ENCODE measurements at regions not wholly inside any gene's neighbourhood (a gene's known extent, or its start where the extent isn't known, plus 50 kb on each side); places are given as distances from the start of the nearest gene placed in this dataset.

- no peak for DNase-seq
- peak overlapping the region in 1 of 5 donors; percentile 72 for H3K27ac ChIP-seq
- H3K36me3 ChIP-seq = no peaks in the 10 kb centered on the region
- H3K9me3 ChIP-seq = peaks cover 10 to 22% (median 17%) of the 10 kb centered on the region in 4 donors
- whole genome bisulfite sequencing, 5 donors = 83 to 100% (median 93%) methylated on average over 1 of the region's 1 CpG
- H3K4me1 ChIP-seq = peaks cover 0 to 4% (median 0%) of the 10 kb centered on the region in 4 donors
- intact Hi-C loops (cut with DNase I; ENCODE audit: low total_unique reads) = no loop called here
- TF ChIP-seq POLR2A (IDR thresholded peaks at IDR 0.05) (no peak), EP300 (IDR thresholded peaks at IDR 0.05) (no peak), POLR2AphosphoS5 (IDR thresholded peaks at IDR 0.05) (no peak)
- TF ChIP-seq, protein P1, sequence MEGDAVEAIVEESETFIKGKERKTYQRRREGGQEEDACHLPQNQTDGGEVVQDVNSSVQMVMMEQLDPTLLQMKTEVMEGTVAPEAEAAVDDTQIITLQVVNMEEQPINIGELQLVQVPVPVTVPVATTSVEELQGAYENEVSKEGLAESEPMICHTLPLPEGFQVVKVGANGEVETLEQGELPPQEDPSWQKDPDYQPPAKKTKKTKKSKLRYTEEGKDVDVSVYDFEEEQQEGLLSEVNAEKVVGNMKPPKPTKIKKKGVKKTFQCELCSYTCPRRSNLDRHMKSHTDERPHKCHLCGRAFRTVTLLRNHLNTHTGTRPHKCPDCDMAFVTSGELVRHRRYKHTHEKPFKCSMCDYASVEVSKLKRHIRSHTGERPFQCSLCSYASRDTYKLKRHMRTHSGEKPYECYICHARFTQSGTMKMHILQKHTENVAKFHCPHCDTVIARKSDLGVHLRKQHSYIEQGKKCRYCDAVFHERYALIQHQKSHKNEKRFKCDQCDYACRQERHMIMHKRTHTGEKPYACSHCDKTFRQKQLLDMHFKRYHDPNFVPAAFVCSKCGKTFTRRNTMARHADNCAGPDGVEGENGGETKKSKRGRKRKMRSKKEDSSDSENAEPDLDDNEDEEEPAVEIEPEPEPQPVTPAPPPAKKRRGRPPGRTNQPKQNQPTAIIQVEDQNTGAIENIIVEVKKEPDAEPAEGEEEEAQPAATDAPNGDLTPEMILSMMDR (IDR thresholded peaks at IDR 0.05) = no peak
- H3K27me3 ChIP-seq = no peaks in the 10 kb centered on the region
- H3K4me3 ChIP-seq = no peak overlapping the region
Measured at GRCh38 chr1:177891809-177892208, 78.0 kb downstream of the SEC16B start.

DNA sequence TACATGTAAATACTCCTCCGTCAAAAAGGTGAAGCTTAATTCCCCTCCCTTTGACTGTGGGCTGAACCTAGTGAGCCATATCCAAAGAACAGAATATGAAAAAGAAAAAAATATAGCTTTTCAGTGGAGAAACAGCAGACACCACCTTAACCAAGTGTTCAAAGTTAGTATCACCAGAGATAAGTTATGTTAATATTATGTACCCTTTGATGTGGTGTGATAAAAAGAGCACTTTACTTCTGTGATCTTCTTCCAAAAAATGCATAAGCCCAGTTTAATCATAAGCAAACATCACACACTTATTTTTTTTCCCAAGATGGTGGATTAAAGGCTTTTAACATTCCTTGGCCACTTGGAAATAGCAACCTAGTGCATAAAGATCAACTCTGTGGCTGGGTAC is 79.4 kb downstream of the SEC16B start:
- TF ChIP-seq, protein P1 (IDR thresholded peaks at IDR 0.05) = no peak
- TF ChIP-seq POLR2AphosphoS5 (IDR thresholded peaks at IDR 0.05) = peak in 1 of 3 donors; percentile 25
- TF ChIP-seq EP300 (IDR thresholded peaks at IDR 0.05) = no peak
- intact Hi-C loops (cut with DNase I; ENCODE audit: low total_unique reads) = no loop called here
- WGBS, 5 donors = 7 to 44% (median 31%) methylated on average over 1 of the region's 1 CpG
- peaks cover 10 to 22% (median 17%) of the 10 kb centered on the region in 4 donors for H3K9me3 ChIP-seq
- H3K4me3 ChIP-seq = no peak overlapping the region
- H3K27me3 ChIP-seq = no peaks in the 10 kb centered on the region
- H3K4me1 ChIP-seq = no peaks in the 10 kb centered on the region
- no peak for DNase-seq
- H3K27ac ChIP-seq = peak overlapping the region in 4 of 5 donors; percentile 35 to 72 (median 65)
- no peaks in the 10 kb centered on the region for H3K36me3 ChIP-seq

DNA sequence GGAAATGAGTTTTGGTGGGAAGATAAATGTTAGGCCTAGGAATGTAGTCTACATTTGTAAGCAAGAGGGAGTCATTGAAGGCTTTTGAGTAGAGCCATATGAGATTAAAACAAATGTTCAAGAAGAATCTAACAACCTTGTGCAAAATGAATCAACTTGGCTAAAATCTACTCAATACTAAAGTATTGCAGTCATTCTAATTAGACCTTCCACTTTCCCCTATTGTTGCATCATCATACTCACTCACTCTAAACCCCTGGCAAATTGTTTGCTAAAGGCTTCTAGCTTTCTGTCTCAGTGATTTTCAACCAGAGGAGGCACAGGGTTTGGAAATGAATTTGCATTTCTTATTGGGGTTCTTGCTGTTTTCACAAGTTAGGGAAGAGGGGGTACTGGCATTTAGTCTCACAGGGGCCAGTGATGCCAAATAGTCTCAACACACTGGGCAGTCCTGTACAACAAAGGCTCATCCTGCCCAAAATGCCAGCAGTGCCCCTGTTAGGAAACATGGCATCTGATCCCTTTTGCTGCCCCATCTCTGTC is 85.3 kb downstream of the SEC16B start:
- intact Hi-C loops (cut with DNase I; ENCODE audit: low total_unique reads) = no loop called here
- H3K36me3 ChIP-seq = no peaks in the 10 kb centered on the region
- no peak overlapping the region for H3K4me3 ChIP-seq
- no peak for DNase-seq
- H3K4me1 ChIP-seq = no peaks in the 10 kb centered on the region
- no peaks in the 10 kb centered on the region for H3K27me3 ChIP-seq
- no peaks in the 10 kb centered on the region for H3K9me3 ChIP-seq
- H3K27ac ChIP-seq = no peak overlapping the region
- TF ChIP-seq EP300 (IDR thresholded peaks at IDR 0.05) = no peak

GRCh38 chr1:177883581-177883980 is 86.3 kb downstream of the SEC16B start:
- 92 to 98% (median 94%) methylated on average over 3 of the region's 3 CpGs for WGBS, 5 donors
- no peak overlapping the region for H3K4me3 ChIP-seq
- intact Hi-C loops (cut with DNase I; ENCODE audit: low total_unique reads) = no loop called here
- H3K27ac ChIP-seq = no peak overlapping the region
- no peak for DNase-seq
- no peaks in the 10 kb centered on the region for H3K36me3 ChIP-seq
- H3K27me3 ChIP-seq = no peaks in the 10 kb centered on the region
- no peaks in the 10 kb centered on the region for H3K9me3 ChIP-seq
- no peaks in the 10 kb centered on the region for H3K4me1 ChIP-seq
- TF ChIP-seq EP300 (IDR thresholded peaks at IDR 0.05) (no peak), POLR2AphosphoS5 (IDR thresholded peaks at IDR 0.05) (no peak), POLR2A (IDR thresholded peaks at IDR 0.05) (no peak)
- TF ChIP-seq, protein P1 (IDR thresholded peaks at IDR 0.05) = no peak

GRCh38 chr1:177880339-177880891 is 89.4 kb downstream of the SEC16B start:
- Histone ChIP-seq H3K9me3 (no peaks in the 10 kb centered on the region), H3K36me3 (no peaks in the 10 kb centered on the region), H3K4me1 (no peaks in the 10 kb centered on the region), H3K4me3 (no peak overlapping the region), H3K27ac (no peak overlapping the region), H3K27me3 (no peaks in the 10 kb centered on the region)
- no peak for DNase-seq
- TF ChIP-seq EP300 (IDR thresholded peaks at IDR 0.05) (no peak), POLR2AphosphoS5 (IDR thresholded peaks at IDR 0.05) (no peak), POLR2A (IDR thresholded peaks at IDR 0.05) (no peak)
- TF ChIP-seq, protein P1 (IDR thresholded peaks at IDR 0.05) = no peak
- WGBS, 5 donors = 75 to 86% (median 79%) methylated on average over 7 of the region's 7 CpGs
- intact Hi-C loops (cut with DNase I; ENCODE audit: low total_unique reads) = no loop called here
